Mesendoderm (in vitro differentiated cells): ENCODE measurements at regions not wholly inside any gene's neighbourhood (a gene's known extent, or its start where the extent isn't known, plus 50 kb on each side); places are given as distances from the start of the nearest gene placed in this dataset.

Source experiments
- DNase-seq: peaks from one replicate; pipeline ENCODE4 v3.0.0; 2013
- H2AK5ac ChIP-seq: 2 replicates; pipeline ENCODE4 v1.6.1; 2013; ENCODE audit warnings: low read length, inconsistent platforms
- H2BK120ac ChIP-seq: 2 replicates; pipeline ENCODE4 v1.6.1; 2013; ENCODE audit warnings: low read depth, mild to moderate bottlenecking, low read length, moderate library complexity, mixed read lengths
- H2BK15ac ChIP-seq: replicated peaks from 2 replicates; pipeline ENCODE4 v1.6.1; 2013; ENCODE audit warnings: low read depth, mild to moderate bottlenecking, moderate library complexity
- H2BK5ac ChIP-seq: 2 replicates; pipeline ENCODE4 v1.6.1; 2013; ENCODE audit warnings: low read length, inconsistent platforms
- H3K18ac ChIP-seq: 2 replicates; pipeline ENCODE4 v1.6.1; 2013; ENCODE audit warnings: mild to moderate bottlenecking, low read length, mixed read lengths
- H3K23ac ChIP-seq: one replicate; pipeline ENCODE4 v1.6.1; 2013; ENCODE audit warnings: low read length
- H3K27ac ChIP-seq: 2 replicates; pipeline ENCODE4 v1.5.1; 2013; ENCODE audit warnings: low read depth, mild to moderate bottlenecking, inconsistent platforms, low read length, moderate library complexity
- H3K27me3 ChIP-seq: 2 replicates; pipeline ENCODE4 v1.6.1; 2013; ENCODE audit warnings: low read length, control low read depth, mild to moderate bottlenecking, inconsistent platforms; ENCODE audit not compliant: insufficient read depth, poor library complexity
- H3K36me3 ChIP-seq: 2 replicates; pipeline ENCODE4 v1.6.1; 2013; ENCODE audit warnings: low read length, inconsistent platforms; ENCODE audit not compliant: control insufficient read depth, insufficient read depth
- H3K4ac ChIP-seq: one replicate; pipeline ENCODE4 v1.6.1; 2013; ENCODE audit warnings: low read depth, mild to moderate bottlenecking, low read length, moderate library complexity
- H3K4me1 ChIP-seq: 2 replicates; pipeline ENCODE4 v1.6.1; 2013; ENCODE audit warnings: low read depth, low read length, inconsistent platforms; ENCODE audit not compliant: control insufficient read depth
- H3K4me2 ChIP-seq: 2 replicates; pipeline ENCODE4 v1.6.1; 2013; ENCODE audit warnings: low read length
- H3K4me3 ChIP-seq: 2 replicates; pipeline ENCODE4 v1.5.1; 2013; ENCODE audit warnings: mild to moderate bottlenecking, low read length
- H3K56ac ChIP-seq: one replicate; pipeline ENCODE4 v1.6.1; 2013; ENCODE audit warnings: low read length
- H3K79me1 ChIP-seq: 2 replicates; pipeline ENCODE4 v1.6.1; 2013; ENCODE audit warnings: low read length, inconsistent platforms
- H3K79me2 ChIP-seq: 2 replicates; pipeline ENCODE4 v1.6.1; 2013; ENCODE audit warnings: mild to moderate bottlenecking, low read length; ENCODE audit not compliant: control insufficient read depth, insufficient read depth
- H3K9ac ChIP-seq: 2 replicates; pipeline ENCODE4 v1.6.1; 2013; ENCODE audit warnings: low read length, inconsistent platforms
- H4K5ac ChIP-seq: one replicate; pipeline ENCODE4 v1.6.1; 2013; ENCODE audit warnings: low read length
- H4K8ac ChIP-seq: one replicate; pipeline ENCODE4 v1.6.1; 2013; ENCODE audit warnings: low read depth, mild to moderate bottlenecking, control low read depth, low read length, moderate library complexity
- WGBS: extraction: QIAGEN DNeasy Blood & Tissue Kit; methylation state at CpG from one replicate; pipeline ENCODE4 v1.1.7; 2013; ENCODE audit warnings: low lambda C conversion rate, missing lambda C conversion rate; ENCODE audit not compliant: insufficient coverage; ENCODE audit errors: extremely low coverage; 5-methylcytosine and 5-hydroxymethylcytosine counted together

DNA sequence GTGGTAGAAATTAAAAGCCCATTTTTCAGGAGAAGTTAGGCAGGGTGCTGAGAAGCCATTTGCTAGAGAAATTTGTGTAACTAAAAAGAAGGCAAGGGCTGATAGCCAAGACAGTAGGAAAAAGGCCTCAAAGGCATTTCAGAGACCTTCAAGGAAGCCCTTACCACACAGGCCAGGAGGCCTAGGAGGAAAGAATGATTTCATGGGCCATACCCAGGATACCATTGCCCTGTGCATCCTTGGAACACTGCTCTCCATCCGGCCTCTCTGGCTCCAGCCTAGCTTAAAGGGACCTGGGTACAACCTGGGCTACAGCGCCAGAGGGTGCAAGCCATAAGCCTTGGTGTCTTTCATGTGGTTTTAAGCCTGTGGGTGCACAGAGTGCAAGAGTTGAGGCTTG is 193.6 kb upstream of the GRM7 start:
- no peaks in the 10 kb centered on the region for H3K4me1 ChIP-seq
- WGBS: no CpG with 5 or more reads among the region's 2 CpGs
- H2BK15ac ChIP-seq: no peak overlapping the region
- H2AK5ac ChIP-seq: no peak overlapping the region
- no peaks in the 10 kb centered on the region for H3K79me2 ChIP-seq
- no peak overlapping the region for H2BK5ac ChIP-seq
- no peak overlapping the region for H3K23ac ChIP-seq
- H3K4ac ChIP-seq: no peak overlapping the region
- no peak overlapping the region for H3K18ac ChIP-seq
- H2BK120ac ChIP-seq: no peak overlapping the region
- H3K36me3 ChIP-seq: no peaks in the 10 kb centered on the region
- H3K56ac ChIP-seq: no peak overlapping the region
- no peaks in the 10 kb centered on the region for H3K79me1 ChIP-seq
- no peak overlapping the region for H3K4me2 ChIP-seq
- no peak overlapping the region for H4K8ac ChIP-seq
- H3K27ac ChIP-seq: no peak overlapping the region
- H4K5ac ChIP-seq: no peak overlapping the region
- no peak for DNase-seq
- no peak overlapping the region for H3K9ac ChIP-seq
- H3K27me3 ChIP-seq: no peaks in the 10 kb centered on the region
- H3K4me3 ChIP-seq: no peak overlapping the region

GRCh38 chr3:6671363-6671762 is 189.6 kb upstream of the GRM7 start:
- H3K79me2 ChIP-seq: no peaks in the 10 kb centered on the region
- no peak overlapping the region for H3K9ac ChIP-seq

DNA sequence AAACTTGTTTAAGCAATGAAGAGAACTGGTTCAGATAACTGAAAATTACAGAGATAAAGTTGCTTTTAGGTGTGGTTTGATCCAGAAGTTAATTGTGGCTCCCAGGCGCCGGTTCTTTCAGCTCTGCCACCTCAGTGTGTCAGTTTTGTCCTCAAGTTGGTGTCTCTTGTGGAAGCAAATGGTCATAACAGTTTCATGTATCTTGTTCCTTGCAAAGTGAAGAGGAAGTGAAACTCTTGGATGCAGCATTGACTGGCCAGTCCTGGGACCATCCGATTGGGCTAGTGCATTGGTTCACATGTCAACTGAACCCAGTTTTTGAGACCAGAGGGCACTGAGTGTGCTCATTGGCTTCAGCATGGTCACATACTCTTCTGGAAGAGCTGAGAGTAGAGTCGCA is 181.4 kb upstream of the GRM7 start:
- no peak overlapping the region for H3K4ac ChIP-seq
- H3K23ac ChIP-seq: no peak overlapping the region
- no peak overlapping the region for H2BK15ac ChIP-seq
- H3K4me2 ChIP-seq: no peak overlapping the region
- no peak overlapping the region for H2BK5ac ChIP-seq
- H3K36me3 ChIP-seq: no peaks in the 10 kb centered on the region
- H3K9ac ChIP-seq: no peak overlapping the region
- H2BK120ac ChIP-seq: no peak overlapping the region
- H3K18ac ChIP-seq: no peak overlapping the region
- H3K79me2 ChIP-seq: no peaks in the 10 kb centered on the region
- no peak overlapping the region for H3K4me3 ChIP-seq
- H3K56ac ChIP-seq: no peak overlapping the region
- H4K8ac ChIP-seq: no peak overlapping the region
- H3K79me1 ChIP-seq: no peaks in the 10 kb centered on the region
- peak; percentile 3 for DNase-seq
- H3K27me3 ChIP-seq: no peaks in the 10 kb centered on the region
- no peak overlapping the region for H4K5ac ChIP-seq
- H2AK5ac ChIP-seq: no peak overlapping the region
- no peaks in the 10 kb centered on the region for H3K4me1 ChIP-seq
- WGBS: no CpG with 5 or more reads among the region's 4 CpGs
- H3K27ac ChIP-seq: no peak overlapping the region

More at GRCh38 chr3:6671363-6671762, 189.6 kb upstream of the GRM7 start:
- H2BK5ac ChIP-seq: no peak overlapping the region
- no peak overlapping the region for H3K18ac ChIP-seq
- H2BK120ac ChIP-seq: no peak overlapping the region
- no peaks in the 10 kb centered on the region for H3K27me3 ChIP-seq
- no peaks in the 10 kb centered on the region for H3K4me1 ChIP-seq
- no peak overlapping the region for H4K8ac ChIP-seq
- H3K36me3 ChIP-seq: no peaks in the 10 kb centered on the region
- no peak overlapping the region for H2BK15ac ChIP-seq
- no peak overlapping the region for H4K5ac ChIP-seq
- no peak overlapping the region for H3K23ac ChIP-seq
- no CpG with 5 or more reads among the region's 1 CpG for WGBS
- no peak overlapping the region for H2AK5ac ChIP-seq
- no peak overlapping the region for H3K56ac ChIP-seq
- H3K4me2 ChIP-seq: no peak overlapping the region
- no peak overlapping the region for H3K4me3 ChIP-seq
- H3K27ac ChIP-seq: no peak overlapping the region
- DNase-seq: no peak
- no peaks in the 10 kb centered on the region for H3K79me1 ChIP-seq
- H3K4ac ChIP-seq: no peak overlapping the region

- Histone ChIP-seq H3K4me2 (no peak overlapping the region), H2BK5ac (no peak overlapping the region), H3K4me1 (no peaks in the 10 kb centered on the region), H3K27me3 (no peaks in the 10 kb centered on the region), H3K79me2 (no peaks in the 10 kb centered on the region), H3K4ac (no peak overlapping the region), H4K5ac (no peak overlapping the region), H2BK15ac (no peak overlapping the region), H3K79me1 (no peaks in the 10 kb centered on the region), H3K4me3 (no peak overlapping the region), H3K18ac (no peak overlapping the region), H3K23ac (no peak overlapping the region), H3K36me3 (no peaks in the 10 kb centered on the region), H3K9ac (no peak overlapping the region), H4K8ac (no peak overlapping the region), H3K27ac (no peak overlapping the region), H2BK120ac (no peak overlapping the region), H3K56ac (no peak overlapping the region), H2AK5ac (no peak overlapping the region)
- WGBS: no CpG with 5 or more reads among the region's 3 CpGs
- no peak for DNase-seq
These were observed 180.7 kb upstream of the GRM7 start for GRCh38 chr3:6680119-6680806.

GRCh38 chr3:6697285-6697684 is 163.6 kb upstream of the GRM7 start:
- Histone ChIP-seq H3K23ac (no peak overlapping the region), H4K5ac (no peak overlapping the region), H3K36me3 (no peaks in the 10 kb centered on the region), H2BK120ac (no peak overlapping the region), H3K4me3 (no peak overlapping the region), H3K4me2 (no peak overlapping the region), H3K56ac (no peak overlapping the region), H2AK5ac (no peak overlapping the region), H3K9ac (no peak overlapping the region), H3K79me1 (no peaks in the 10 kb centered on the region), H2BK5ac (no peak overlapping the region), H4K8ac (no peak overlapping the region), H3K27me3 (no peaks in the 10 kb centered on the region), H2BK15ac (no peak overlapping the region), H3K4me1 (no peaks in the 10 kb centered on the region), H3K27ac (no peak overlapping the region), H3K4ac (no peak overlapping the region), H3K79me2 (no peaks in the 10 kb centered on the region), H3K18ac (no peak overlapping the region)
- WGBS: no CpG with 5 or more reads among the region's 3 CpGs
- no peak for DNase-seq

GRCh38 chr3:6697722-6698121 is 163.2 kb upstream of the GRM7 start:
- Histone ChIP-seq H3K4me3 (no peak overlapping the region), H3K79me2 (no peaks in the 10 kb centered on the region), H3K56ac (no peak overlapping the region), H3K27ac (no peak overlapping the region), H3K4ac (no peak overlapping the region), H2BK5ac (no peak overlapping the region), H3K18ac (no peak overlapping the region), H3K79me1 (no peaks in the 10 kb centered on the region), H3K36me3 (no peaks in the 10 kb centered on the region), H3K9ac (no peak overlapping the region), H3K4me1 (no peaks in the 10 kb centered on the region), H2AK5ac (no peak overlapping the region), H2BK15ac (no peak overlapping the region), H3K27me3 (no peaks in the 10 kb centered on the region), H2BK120ac (no peak overlapping the region), H4K5ac (no peak overlapping the region), H3K4me2 (no peak overlapping the region), H3K23ac (no peak overlapping the region), H4K8ac (no peak overlapping the region)
- no peak for DNase-seq
- no CpG with 5 or more reads among the region's 6 CpGs for WGBS
